Calu3 (cell line): ENCODE measurements at regions not wholly inside any gene's neighbourhood (a gene's known extent, or its start where the extent isn't known, plus 50 kb on each side); places are given as distances from the start of the nearest gene placed in this dataset.

Experiments
- BruUV-seq: library from RNA; stranded (reverse); fragments of 400-500 nt; replicated peaks from 2 replicates; lab custom pipeline; 2021; lab: Mats Ljungman, UMichigan
- CTCF ChIA-PET: fragments of 300-600 bp; sonication (Branson Sonifier 250); formaldehyde crosslinking; loops from one replicate; lab custom pipeline; 2022; ENCODE audit warnings: antibody characterized with exemption; lab: Charles Lee
- DNase-seq: peaks from one replicate; pipeline ENCODE4 v3.0.0; 2022
- H3K27ac Mint-ChIP-seq: one replicate; pipeline ENCODE4 v1.8.0; 2022; ENCODE audit warnings: mixed read lengths; ENCODE audit not compliant: unreplicated experiment
- H3K27me3 Mint-ChIP-seq: one replicate; pipeline ENCODE4 v1.8.0; 2022; ENCODE audit warnings: mixed read lengths; ENCODE audit not compliant: unreplicated experiment
- H3K36me3 Mint-ChIP-seq: one replicate; pipeline ENCODE4 v1.8.0; 2022; ENCODE audit warnings: mild to moderate bottlenecking, moderate library complexity, mixed read lengths; ENCODE audit not compliant: insufficient read depth, unreplicated experiment
- H3K4me1 Mint-ChIP-seq: one replicate; pipeline ENCODE4 v1.8.0; 2022; ENCODE audit warnings: mild to moderate bottlenecking, low read depth, mixed read lengths; ENCODE audit not compliant: unreplicated experiment
- H3K4me3 Mint-ChIP-seq: one replicate; pipeline ENCODE4 v1.8.0; 2022; ENCODE audit warnings: mild to moderate bottlenecking, low read depth, moderate library complexity, mixed read lengths; ENCODE audit not compliant: unreplicated experiment
- H3K9me3 Mint-ChIP-seq: one replicate; pipeline ENCODE4 v1.8.0; 2022; ENCODE audit warnings: low read depth, mixed read lengths; ENCODE audit not compliant: unreplicated experiment
- intact Hi-C: fragments of 100-400 bp; cut with micrococcal nuclease; formaldehyde crosslinking; loops from one replicate; pipeline ENCODE4 v1.10.0; 2022; ENCODE audit not compliant: unreplicated experiment
- TF ChIP-seq, protein P1 (sequence below): fragments of 200-600 bp; IDR thresholded peaks from one replicate; pipeline ENCODE4 v1.8.0; 2022; ENCODE audit warnings: antibody characterized with exemption; ENCODE audit not compliant: unreplicated experiment

DNA sequence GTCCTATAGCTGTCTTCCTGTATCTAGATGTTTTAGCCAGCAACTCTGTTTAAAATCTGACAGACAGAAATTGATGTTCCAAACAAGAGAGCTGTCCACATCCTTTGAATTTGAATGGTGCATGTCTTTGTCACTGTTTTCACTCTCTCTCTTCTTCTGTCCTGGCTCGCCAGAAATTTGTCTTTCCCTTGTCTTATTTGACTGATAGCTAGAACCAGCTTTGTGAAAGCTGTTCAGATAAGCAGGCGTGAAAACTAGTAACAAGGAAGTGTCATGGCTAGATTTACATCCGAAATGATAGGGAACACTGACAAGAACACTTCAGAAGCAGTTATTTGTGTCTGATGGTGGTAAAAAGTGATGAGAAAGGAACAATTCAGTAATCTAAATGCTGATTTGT is 354.9 kb upstream of the SLITRK1 start:
- Mint-ChIP-seq H3K27ac (no peak overlapping the region), H3K36me3 (no peaks in the 10 kb centered on the region), H3K4me1 (no peaks in the 10 kb centered on the region), H3K4me3 (no peak overlapping the region), H3K27me3 (no peaks in the 10 kb centered on the region), H3K9me3 (no peaks in the 10 kb centered on the region)
- TF ChIP-seq, protein P1, sequence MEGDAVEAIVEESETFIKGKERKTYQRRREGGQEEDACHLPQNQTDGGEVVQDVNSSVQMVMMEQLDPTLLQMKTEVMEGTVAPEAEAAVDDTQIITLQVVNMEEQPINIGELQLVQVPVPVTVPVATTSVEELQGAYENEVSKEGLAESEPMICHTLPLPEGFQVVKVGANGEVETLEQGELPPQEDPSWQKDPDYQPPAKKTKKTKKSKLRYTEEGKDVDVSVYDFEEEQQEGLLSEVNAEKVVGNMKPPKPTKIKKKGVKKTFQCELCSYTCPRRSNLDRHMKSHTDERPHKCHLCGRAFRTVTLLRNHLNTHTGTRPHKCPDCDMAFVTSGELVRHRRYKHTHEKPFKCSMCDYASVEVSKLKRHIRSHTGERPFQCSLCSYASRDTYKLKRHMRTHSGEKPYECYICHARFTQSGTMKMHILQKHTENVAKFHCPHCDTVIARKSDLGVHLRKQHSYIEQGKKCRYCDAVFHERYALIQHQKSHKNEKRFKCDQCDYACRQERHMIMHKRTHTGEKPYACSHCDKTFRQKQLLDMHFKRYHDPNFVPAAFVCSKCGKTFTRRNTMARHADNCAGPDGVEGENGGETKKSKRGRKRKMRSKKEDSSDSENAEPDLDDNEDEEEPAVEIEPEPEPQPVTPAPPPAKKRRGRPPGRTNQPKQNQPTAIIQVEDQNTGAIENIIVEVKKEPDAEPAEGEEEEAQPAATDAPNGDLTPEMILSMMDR: no peak
- BruUV-seq: no TSS peak
- intact Hi-C loops: no loop called here
- DNase-seq: no peak
- CTCF ChIA-PET: no interaction called here

DNA sequence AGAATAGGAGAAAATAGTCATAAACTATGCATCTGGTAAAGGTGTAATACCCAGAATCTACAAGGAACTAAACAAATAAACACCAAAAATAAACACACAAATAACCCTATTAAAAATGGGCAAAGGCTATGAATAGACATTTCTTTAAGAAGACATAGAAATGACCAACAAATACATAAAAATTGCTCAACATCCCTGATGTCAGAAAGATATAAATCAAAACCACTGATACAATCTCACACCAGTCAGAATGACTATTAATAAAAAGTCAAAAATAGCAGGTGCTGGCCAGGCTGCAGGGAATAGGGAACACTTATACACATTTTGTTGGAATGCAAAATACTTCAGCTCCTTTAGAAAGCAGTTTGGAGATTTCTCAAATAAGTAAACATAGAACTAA is 352.1 kb upstream of the SLITRK1 start:
- TF ChIP-seq, protein P1: no peak
- no peaks in the 10 kb centered on the region for H3K4me1 Mint-ChIP-seq
- H3K36me3 Mint-ChIP-seq: no peaks in the 10 kb centered on the region
- no peaks in the 10 kb centered on the region for H3K9me3 Mint-ChIP-seq
- intact Hi-C loops: no loop called here
- no peak overlapping the region for H3K27ac Mint-ChIP-seq
- H3K4me3 Mint-ChIP-seq: no peak overlapping the region
- H3K27me3 Mint-ChIP-seq: no peaks in the 10 kb centered on the region
- no TSS peak for BruUV-seq
- no peak for DNase-seq
- CTCF ChIA-PET: no interaction called here

DNA sequence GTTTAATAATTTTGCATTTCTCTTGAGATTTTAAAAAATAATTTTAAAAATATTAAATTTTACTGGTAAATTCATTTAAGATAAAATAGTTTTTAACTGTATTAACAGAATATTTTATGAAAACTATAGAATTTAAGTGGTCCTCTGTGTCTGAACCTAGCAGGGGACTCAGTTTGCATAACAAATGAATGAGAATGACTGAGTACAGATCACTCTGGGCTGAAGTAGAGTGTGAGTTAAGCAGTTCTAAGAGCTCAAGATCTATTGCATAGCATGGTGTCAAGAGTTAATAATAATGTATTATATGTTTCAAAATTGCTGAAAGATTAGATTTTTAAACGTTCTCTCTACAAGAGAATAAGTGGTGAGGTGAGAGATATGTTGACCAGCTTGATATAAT is 348.3 kb upstream of the SLITRK1 start:
- TF ChIP-seq, protein P1: no peak
- no peaks in the 10 kb centered on the region for H3K36me3 Mint-ChIP-seq
- DNase-seq: no peak
- H3K27ac Mint-ChIP-seq: no peak overlapping the region
- no TSS peak for BruUV-seq
- H3K9me3 Mint-ChIP-seq: no peaks in the 10 kb centered on the region
- CTCF ChIA-PET: no interaction called here
- no peaks in the 10 kb centered on the region for H3K27me3 Mint-ChIP-seq
- intact Hi-C loops: no loop called here
- no peak overlapping the region for H3K4me3 Mint-ChIP-seq
- H3K4me1 Mint-ChIP-seq: no peaks in the 10 kb centered on the region

DNA sequence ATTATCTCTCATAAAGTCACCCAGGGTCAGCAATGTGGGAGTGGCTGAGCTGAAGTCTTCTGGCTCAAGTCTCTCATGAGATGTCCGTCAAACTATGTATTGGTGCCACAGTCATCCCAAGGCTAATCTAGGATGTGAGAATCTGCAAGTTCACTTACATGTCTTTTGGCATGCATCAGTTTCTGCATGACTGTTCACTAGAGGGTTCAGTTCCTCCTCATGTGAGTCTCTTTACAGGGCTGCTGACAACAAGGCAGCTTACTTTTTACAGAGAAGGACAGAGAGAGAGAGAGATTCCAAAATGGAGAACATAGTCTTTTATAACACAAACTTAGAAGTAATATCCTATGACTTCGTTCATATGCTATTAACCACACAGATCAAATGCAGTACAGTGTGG is 328.8 kb upstream of the SLITRK1 start:
- CTCF ChIA-PET: no interaction called here
- BruUV-seq: no TSS peak
- Mint-ChIP-seq H3K4me1 (no peaks in the 10 kb centered on the region), H3K27me3 (no peaks in the 10 kb centered on the region), H3K36me3 (no peaks in the 10 kb centered on the region), H3K9me3 (peaks cover 2% of the 10 kb centered on the region), H3K27ac (no peak overlapping the region), H3K4me3 (no peak overlapping the region)
- TF ChIP-seq, protein P1: no peak
- intact Hi-C loops: no loop called here
- no peak for DNase-seq
